H9 (cell line): ENCODE measurements at regions not wholly inside any gene's neighbourhood (a gene's known extent, or its start where the extent isn't known, plus 50 kb on each side); places are given as distances from the start of the nearest gene placed in this dataset.

Source experiments
- DNase-seq: peaks from one replicate; pipeline ENCODE4 v3.0.0-alpha.2; 2017
- H2AFZ ChIP-seq: one replicate; pipeline ENCODE4 v1.6.1; 2013; ENCODE audit warnings: mild to moderate bottlenecking, low read length, control low read depth, moderate library complexity
- H2AK5ac ChIP-seq: 2 replicates; pipeline ENCODE4 v1.6.1; 2013; ENCODE audit warnings: low read length, control low read depth, mixed read lengths; ENCODE audit not compliant: insufficient read length
- H2BK120ac ChIP-seq: one replicate; pipeline ENCODE4 v1.6.1; 2013; ENCODE audit warnings: low read depth, mild to moderate bottlenecking, low read length, control low read depth, inconsistent platforms; ENCODE audit not compliant: poor library complexity, severe bottlenecking
- H2BK12ac ChIP-seq: 2 replicates; pipeline ENCODE4 v1.6.1; 2013; ENCODE audit warnings: low read length, control low read depth, mixed read lengths, low read depth; ENCODE audit not compliant: insufficient read length
- H2BK15ac ChIP-seq: 2 replicates; pipeline ENCODE4 v1.6.1; 2013; ENCODE audit warnings: low read depth, low read length, control low read depth
- H2BK20ac ChIP-seq: one replicate; pipeline ENCODE4 v1.6.1; 2013; ENCODE audit warnings: low read depth, mild to moderate bottlenecking, low read length, control low read depth, inconsistent platforms; ENCODE audit not compliant: poor library complexity, severe bottlenecking
- H2BK5ac ChIP-seq: 2 replicates; pipeline ENCODE4 v1.6.1; 2013; ENCODE audit warnings: low read length, control low read depth, mixed read lengths; ENCODE audit not compliant: insufficient read length
- H3K14ac ChIP-seq: 2 replicates; pipeline ENCODE4 v1.6.1; 2013; ENCODE audit warnings: low read length, control low read depth; ENCODE audit not compliant: insufficient read depth
- H3K18ac ChIP-seq: 2 replicates; pipeline ENCODE4 v1.6.1; 2013; ENCODE audit warnings: low read depth, mild to moderate bottlenecking, mixed read lengths, low read length, control low read depth; ENCODE audit not compliant: insufficient read length
- H3K23ac ChIP-seq: 2 replicates; pipeline ENCODE4 v1.6.1; 2013; ENCODE audit warnings: low read length, control low read depth, mixed read lengths, low read depth; ENCODE audit not compliant: insufficient read length
- H3K23me2 ChIP-seq: 2 replicates; pipeline ENCODE4 v1.6.1; 2013; ENCODE audit warnings: low read depth, mild to moderate bottlenecking, mixed read lengths, low read length, control low read depth; ENCODE audit not compliant: insufficient read length, poor library complexity, severe bottlenecking
- H3K27ac ChIP-seq: 2 replicates; pipeline ENCODE4 v1.5.1; 2013; ENCODE audit warnings: low read length, control low read depth, mixed read lengths, low read depth; ENCODE audit not compliant: insufficient read length
- H3K27me3 ChIP-seq: 2 replicates; pipeline ENCODE4 v1.6.1; 2013; ENCODE audit warnings: low read length, control low read depth, inconsistent platforms; ENCODE audit not compliant: insufficient read depth
- H3K4ac ChIP-seq: 2 replicates; pipeline ENCODE4 v1.6.1; 2013; ENCODE audit warnings: low read depth, mild to moderate bottlenecking, control low read depth, inconsistent platforms, low read length, moderate library complexity
- H3K4me1 ChIP-seq: 2 replicates; pipeline ENCODE4 v1.6.1; 2013; ENCODE audit warnings: low read length, control low read depth, inconsistent platforms; ENCODE audit not compliant: insufficient read depth
- H3K4me2 ChIP-seq: 2 replicates; pipeline ENCODE4 v1.6.1; 2013; ENCODE audit warnings: low read length, control low read depth, mixed read lengths; ENCODE audit not compliant: insufficient read length, insufficient read depth
- H3K56ac ChIP-seq: 2 replicates; pipeline ENCODE4 v1.6.1; 2013; ENCODE audit warnings: low read depth, mild to moderate bottlenecking, mixed read lengths, low read length, control low read depth; ENCODE audit not compliant: insufficient read length
- H3K79me1 ChIP-seq: 2 replicates; pipeline ENCODE4 v1.6.1; 2013; ENCODE audit warnings: low read depth, mild to moderate bottlenecking, moderate library complexity, low read length, control low read depth, inconsistent platforms; ENCODE audit not compliant: insufficient read depth, poor library complexity, severe bottlenecking
- H3K79me2 ChIP-seq: 2 replicates; pipeline ENCODE4 v1.6.1; 2013; ENCODE audit warnings: low read length, control low read depth, inconsistent platforms; ENCODE audit not compliant: insufficient read depth
- H3K9ac ChIP-seq: 2 replicates; pipeline ENCODE4 v1.6.1; 2013; ENCODE audit warnings: low read length, control low read depth, mixed read lengths; ENCODE audit not compliant: insufficient read length; ENCODE audit errors: extremely low read depth
- H3K9me3 ChIP-seq: one replicate; pipeline ENCODE4 v1.6.1; 2013; ENCODE audit warnings: low read depth, low read length, inconsistent platforms; ENCODE audit not compliant: control insufficient read depth
- H3T11ph ChIP-seq: one replicate; pipeline ENCODE4 v1.6.1; 2013; ENCODE audit warnings: mild to moderate bottlenecking, low read length, control low read depth, inconsistent platforms
- H4K20me1 ChIP-seq: one replicate; pipeline ENCODE4 v1.6.1; 2013; ENCODE audit not compliant: control insufficient read depth, insufficient read length, insufficient read depth
- H4K5ac ChIP-seq: 2 replicates; pipeline ENCODE4 v1.6.1; 2013; ENCODE audit warnings: low read depth, mild to moderate bottlenecking, mixed read lengths, low read length, control low read depth; ENCODE audit not compliant: insufficient read length
- H4K8ac ChIP-seq: replicated peaks from 2 replicates; pipeline ENCODE4 v1.6.1; 2013; ENCODE audit warnings: low read length, control low read depth, mixed read lengths, low read depth; ENCODE audit not compliant: insufficient read length
- H4K91ac ChIP-seq: 2 replicates; pipeline ENCODE4 v1.6.1; 2013; ENCODE audit warnings: low read depth, mild to moderate bottlenecking, moderate library complexity, mixed read lengths, low read length, control low read depth; ENCODE audit not compliant: insufficient read length
- H3K27ac Mint-ChIP-seq, 3 experiments: 2 replicates in 2 of 3; 3 replicates in 1 of 3; pipeline ENCODE4 v1.8.0; 2020 to 2021; ENCODE audit warnings: mixed read lengths in 3 of 3, mild to moderate bottlenecking in 1 of 3, moderate library complexity in 1 of 3
- H3K27me3 Mint-ChIP-seq: 2 replicates; pipeline ENCODE4 v1.8.0; 2021; ENCODE audit warnings: low read depth, mild to moderate bottlenecking, moderate library complexity, mixed read lengths
- H3K36me3 Mint-ChIP-seq, 3 experiments: 2 replicates in 2 of 3; 3 replicates in 1 of 3; pipeline ENCODE4 v1.8.0; 2020 to 2021; ENCODE audit warnings: low read depth in 3 of 3, mixed read lengths in 3 of 3; ENCODE audit not compliant: insufficient read depth in 1 of 3
- H3K4me1 Mint-ChIP-seq, 2 experiments: 2 replicates each; pipeline ENCODE4 v1.8.0; 2020; ENCODE audit warnings: mixed read lengths in 2 of 2
- H3K4me3 Mint-ChIP-seq, 2 experiments: 2 replicates in 1 of 2; 3 replicates in 1 of 2; pipeline ENCODE4 v1.8.0; 2020 to 2021; ENCODE audit warnings: mild to moderate bottlenecking in 2 of 2, mixed read lengths in 2 of 2, moderate library complexity in 1 of 2
- H3K9me3 Mint-ChIP-seq, 2 experiments: 2 replicates in 1 of 2; 3 replicates in 1 of 2; pipeline ENCODE4 v1.8.0; 2020; ENCODE audit warnings: mild to moderate bottlenecking in 2 of 2, mixed read lengths in 2 of 2, moderate library complexity in 1 of 2
- CTCF ChIP-seq: fragments of 200-600 bp; sonication (generic); conservative IDR thresholded peaks from 3 replicates; pipeline ENCODE4 v1.8.0; 2021; ENCODE audit warnings: antibody characterized with exemption, mild to moderate bottlenecking
- WGBS: extraction: QIAGEN DNeasy Blood & Tissue Kit; methylation state at CpG from one replicate; pipeline ENCODE4 v1.1.7; 2013; ENCODE audit warnings: missing lambda C conversion rate, low lambda C conversion rate, mixed read lengths; ENCODE audit not compliant: insufficient read length; ENCODE audit errors: extremely low coverage; 5-methylcytosine and 5-hydroxymethylcytosine counted together

GRCh38 chr16:50957056-50957455, 194.0 kb downstream of the SALL1 start:
- no peaks in the 10 kb centered on the region for H3K23me2 ChIP-seq
- Mint-ChIP-seq H3K4me1 (peaks cover 5 to 7% of the 10 kb centered on the region in 2 experiments), H3K9me3 (no peaks in the 10 kb centered on the region), H3K27ac (no peak overlapping the region; a peak in 1 of 7 replicates), H3K4me3 (no peak overlapping the region), H3K36me3 (no peaks in the 10 kb centered on the region), H3K27me3 (peaks cover 5% of the 10 kb centered on the region)
- no peak overlapping the region for H3K4ac ChIP-seq
- no peak overlapping the region for H3T11ph ChIP-seq
- H2AFZ ChIP-seq = no peak overlapping the region
- no peak overlapping the region for H4K91ac ChIP-seq
- H4K5ac ChIP-seq = no peak overlapping the region
- no peak overlapping the region for H2BK120ac ChIP-seq
- no peak overlapping the region for H2AK5ac ChIP-seq
- no peak overlapping the region for H2BK15ac ChIP-seq
- no peak overlapping the region for H3K4me2 ChIP-seq
- no peaks in the 10 kb centered on the region for H3K79me1 ChIP-seq
- H3K27me3 ChIP-seq = no peaks in the 10 kb centered on the region
- H4K8ac ChIP-seq = no peak overlapping the region
- no peak overlapping the region for H2BK20ac ChIP-seq
- no peaks in the 10 kb centered on the region for H3K79me2 ChIP-seq
- H2BK12ac ChIP-seq = no peak overlapping the region
- H3K18ac ChIP-seq = no peak overlapping the region
- H2BK5ac ChIP-seq = no peak overlapping the region
- no peak for TF ChIP-seq CTCF
- no CpG with 5 or more reads among the region's 4 CpGs for whole genome bisulfite sequencing
- H3K56ac ChIP-seq = no peak overlapping the region
- DNase-seq = no peak
- no peaks in the 10 kb centered on the region for H4K20me1 ChIP-seq
- H3K27ac ChIP-seq = no peak overlapping the region
- H3K14ac ChIP-seq = no peak overlapping the region
- H3K4me1 ChIP-seq = peaks cover 4% of the 10 kb centered on the region
- no peak overlapping the region for H3K9ac ChIP-seq
- H3K23ac ChIP-seq = no peak overlapping the region
- no peaks in the 10 kb centered on the region for H3K9me3 ChIP-seq
